ENCODE measurements at regions not wholly inside any gene's neighbourhood (a gene's known extent, or its start where the extent isn't known, plus 50 kb on each side); places are given as distances from the start of the nearest gene placed in this dataset.
"Not testable (repeated sequence)": the region's sequence is repeated elsewhere in the genome, so short reads cannot be mapped to it uniquely, and the experiment has no call there.

GRCh38 chr6:27806981-27807440 lies 105.2 kb downstream of the OR2B2 start:
- no peak for DNase-seq (ENCODE audit: low spot score)

- no peak for DNase-seq (ENCODE audit: low spot score)
These were observed 106.8 kb downstream of the OR2B2 start for GRCh38 chr6:27805347-27805746.

GRCh38 chr6:27804851-27805250 lies 107.3 kb downstream of the OR2B2 start:
- no peak for DNase-seq (ENCODE audit: low spot score)

- DNase-seq (ENCODE audit: low spot score) = no peak
These were observed 111.3 kb downstream of the OR2B2 start for GRCh38 chr6:27800731-27801373.

GRCh38 chr6:27797960-27798359 lies 114.2 kb downstream of the OR2B2 start:
- DNase-seq (ENCODE audit: low spot score) = no peak

GRCh38 chr6:27796736-27797481 lies 115.3 kb downstream of the OR2B2 start:
- not testable (repeated sequence) for DNase-seq (ENCODE audit: low spot score)

- peak; percentile 91 for DNase-seq (ENCODE audit: low spot score)
These were observed 116.3 kb downstream of the OR2B2 start for GRCh38 chr6:27795697-27796494.

GRCh38 chr6:27791182-27791943 lies 120.8 kb downstream of the OR2B2 start:
- DNase-seq (ENCODE audit: low spot score) = peak; percentile 79

- DNase-seq (ENCODE audit: low spot score) = not testable (repeated sequence)
These were observed 123.8 kb downstream of the OR2B2 start for GRCh38 chr6:27788376-27788775.

GRCh38 chr6:27786048-27786447 lies 126.1 kb downstream of the OR2B2 start:
- DNase-seq (ENCODE audit: low spot score) = no peak

GRCh38 chr6:27785294-27785693 lies 126.9 kb downstream of the OR2B2 start:
- no peak for DNase-seq (ENCODE audit: low spot score)

- no peak for DNase-seq (ENCODE audit: low spot score)
These were observed 129.4 kb downstream of the OR2B2 start for GRCh38 chr6:27782748-27783147.

GRCh38 chr6:27778625-27779417 lies 133.4 kb downstream of the OR2B2 start:
- no peak for DNase-seq (ENCODE audit: low spot score)

GRCh38 chr6:27777614-27778355 lies 134.4 kb downstream of the OR2B2 start:
- no peak for DNase-seq (ENCODE audit: low spot score)

GRCh38 chr6:27777126-27777525 lies 135.1 kb downstream of the OR2B2 start:
- DNase-seq (ENCODE audit: low spot score) = no peak

- no peak for DNase-seq (ENCODE audit: low spot score)
These were observed 135.7 kb downstream of the OR2B2 start for GRCh38 chr6:27776504-27776903.

GRCh38 chr6:27775796-27776184 lies 136.4 kb downstream of the OR2B2 start:
- no peak for DNase-seq (ENCODE audit: low spot score)

- DNase-seq (ENCODE audit: low spot score) = not testable (repeated sequence)
These were observed 136.9 kb downstream of the OR2B2 start for GRCh38 chr6:27775138-27775795.

- DNase-seq (ENCODE audit: low spot score) = not testable (repeated sequence)
These were observed 138.0 kb downstream of the OR2B2 start for GRCh38 chr6:27774264-27774600.

Measured in pons (tissue), 1 donor.